ENCODE measurements at regions not wholly inside any gene's neighbourhood (a gene's known extent, or its start where the extent isn't known, plus 50 kb on each side); places are given as distances from the start of the nearest gene placed in this dataset.

- no peak overlapping the region for H4K5ac ChIP-seq (ENCODE audit: insufficient read length, low read depth, low read length)
- ChIA-PET POLR2A (ENCODE audit: partially characterized antibody) (no interaction called here), CTCF (ENCODE audit: partially characterized antibody) (interaction anchor here (0.6 to 4.9 kb wide), 4 partner anchors 8 to 269 kb away, joined by 3 to 21 read pairs (median 8); no protein-coding TSS in a partner anchor)
- no peak overlapping the region for H2AK5ac ChIP-seq (ENCODE audit: low read depth, low read length)
- peaks cover 12 to 17% of the 10 kb centered on the region in 2 experiments for H3K9me3 ChIP-seq (ENCODE audit: insufficient read depth in 2 of 2, low read depth in 1 of 2, low read length in 1 of 2)
- no peak overlapping the region for H2BK15ac ChIP-seq (ENCODE audit: low read length)
- DNase-seq (ENCODE audit: low read depth in 1 of 2, low spot score in 2 of 2) (no peak), FAIRE-seq (no peak)
- H2BK20ac ChIP-seq (ENCODE audit: low read length), result no peak overlapping the region
- peaks cover 0 to 3% (median 1%) of the 10 kb centered on the region in 4 experiments; a peak in 2 of 7 replicates for H3K4me1 ChIP-seq (replicated peaks in 1 of 4; ENCODE audit: control insufficient read depth in 3 of 4, insufficient read depth in 4 of 4, low read length in 3 of 4)
- H3K4me2 ChIP-seq (ENCODE audit: insufficient read depth in 1 of 2, low read depth in 2 of 2, low read length in 2 of 2), result no peak overlapping the region
- H4K91ac ChIP-seq (replicated peaks; ENCODE audit: insufficient read length, low read length), result no peak overlapping the region
- H2BK120ac ChIP-seq (replicated peaks; ENCODE audit: low read depth, low read length), result no peak overlapping the region
- no peak overlapping the region for H3K18ac ChIP-seq (ENCODE audit: extremely low read depth, low read length)
- H4K20me1 ChIP-seq (replicated peaks in 1 of 2; ENCODE audit: control insufficient read depth in 1 of 2, insufficient read depth in 2 of 2, low read length in 2 of 2), result no peaks in the 10 kb centered on the region
- no peak overlapping the region for H4K8ac ChIP-seq (ENCODE audit: extremely low read depth, insufficient read depth, low read length)
- H3K23ac ChIP-seq (ENCODE audit: insufficient read length), result no peak overlapping the region
- no peaks in the 10 kb centered on the region for H3K79me2 ChIP-seq (ENCODE audit: control insufficient read depth in 1 of 2, insufficient read depth in 2 of 2, low read length in 2 of 2)
- WGBS, 2 experiments (ENCODE audit: extremely low coverage in 1 of 2, insufficient coverage in 1 of 2, insufficient read length in 1 of 2, insufficient replicate concordance in 2 of 2, low coverage in 1 of 2, low lambda C conversion rate in 2 of 2, missing lambda C conversion rate in 1 of 2), result 87% methylated on average over 10 of the region's 10 CpGs; no CpG with 5 or more reads in 1 of the 2 experiments
- H3K4me3 ChIP-seq (ENCODE audit: extremely low read depth in 1 of 4, insufficient read depth in 2 of 4, low read depth in 3 of 4, low read length in 4 of 4), result no peak overlapping the region
- H3K36me3 ChIP-seq (ENCODE audit: control insufficient read depth in 2 of 4, insufficient read depth in 4 of 4, low read length in 3 of 4), result no peaks in the 10 kb centered on the region
- no peak overlapping the region for H3K9ac ChIP-seq (replicated peaks in 1 of 4; ENCODE audit: extremely low read depth in 1 of 4, low read depth in 3 of 4, low read length in 3 of 4)
- no peaks in the 10 kb centered on the region for H3K79me1 ChIP-seq (ENCODE audit: low read depth, low read length)
- H3K27me3 ChIP-seq (replicated peaks in 1 of 4; ENCODE audit: control insufficient read depth in 3 of 4, extremely low read depth in 1 of 4, insufficient read depth in 3 of 4, low read length in 3 of 4), result no peaks in the 10 kb centered on the region
- H2BK5ac ChIP-seq (ENCODE audit: low read depth, low read length), result no peak overlapping the region
- H3K4ac ChIP-seq (replicated peaks; ENCODE audit: insufficient read length, low read depth, low read length), result no peak overlapping the region
- no peak for TF ChIP-seq POU5F1 (IDR thresholded peaks at IDR 0.05; ENCODE audit: low read depth, low read length)
- TF ChIP-seq SUZ12 (IDR thresholded peaks at IDR 0.05; ENCODE audit: low read length), result no peak
- no peak for TF ChIP-seq CTCF (IDR thresholded peaks at IDR 0.05; ENCODE audit: control extremely low read depth in 1 of 3, insufficient read depth in 1 of 3, low read depth in 1 of 3, low read length in 3 of 3)
- no peak for TF ChIP-seq SIRT6 (IDR thresholded peaks at IDR 0.05; ENCODE audit: low read length)
- no peak for TF ChIP-seq TEAD4 (IDR thresholded peaks at IDR 0.05; ENCODE audit: low read depth, low read length)
- no peak for TF ChIP-seq TBP (IDR thresholded peaks at IDR 0.05; ENCODE audit: low read depth, low read length)
- no peak for TF ChIP-seq BCL11A (IDR thresholded peaks at IDR 0.05; ENCODE audit: low read depth in 2 of 2, low read length in 2 of 2)
- no peak for TF ChIP-seq SP4 (IDR thresholded peaks at IDR 0.05; ENCODE audit: low read length)
- TF ChIP-seq SP1 (IDR thresholded peaks at IDR 0.05; ENCODE audit: low read depth, low read length), result no peak
- TF ChIP-seq USF2 (IDR thresholded peaks at IDR 0.05; ENCODE audit: low read length), result no peak
- no peak for TF ChIP-seq KDM5A (IDR thresholded peaks at IDR 0.05; ENCODE audit: low read length)
- no peak overlapping the region for H3K27ac ChIP-seq (ENCODE audit: low read depth, low read length)
- H2AFZ ChIP-seq (ENCODE audit: low read length), result peak overlapping the region; percentile 84; the same call in 1 of the 2 replicates
- H3K23me2 ChIP-seq (ENCODE audit: low read depth, low read length), result no peaks in the 10 kb centered on the region
- no peak overlapping the region for H3K56ac ChIP-seq (replicated peaks; ENCODE audit: insufficient read length, low read depth, low read length)
- H2BK12ac ChIP-seq (ENCODE audit: low read depth, low read length), result 0 out of 2 replicates have a peak overlapping the region, but pooled peaks have one; percentile 5
- no peak overlapping the region for H3K14ac ChIP-seq (ENCODE audit: insufficient read length)
These were observed 66.5 kb downstream of the CLRN3 start for GRCh38 chr10:127826154-127826725.
